GM18498 (cell line): ENCODE measurements at regions not wholly inside any gene's neighbourhood (a gene's known extent, or its start where the extent isn't known, plus 50 kb on each side); places are given as distances from the start of the nearest gene placed in this dataset.
"Not testable (repeated sequence)": the region's sequence is repeated elsewhere in the genome, so short reads cannot be mapped to it uniquely, and the experiment has no call there.

ENCODE experiments used
- ATAC-seq: cut with Tn5 transposase; IDR thresholded peaks from one replicate; pipeline ENCODE4 v1.9.1; 2021; ENCODE audit warnings: mild to moderate bottlenecking, moderate library complexity; ENCODE audit not compliant: unreplicated experiment

- no peak for ATAC-seq
Observed at GRCh38 chr21:22363504-22363903, 1365.3 kb downstream of the NCAM2 start.

- ATAC-seq, result no peak
Observed at GRCh38 chr21:22364163-22364562, 1366.0 kb downstream of the NCAM2 start.

GRCh38 chr21:22374218-22374969 is 1376.2 kb downstream of the NCAM2 start:
- no peak for ATAC-seq

- ATAC-seq, result not testable (repeated sequence)
Observed at GRCh38 chr21:22377795-22378194, 1379.6 kb downstream of the NCAM2 start.

GRCh38 chr21:22393324-22393723 is 1395.1 kb downstream of the NCAM2 start:
- ATAC-seq, result no peak

GRCh38 chr21:22395965-22396364 is 1397.8 kb downstream of the NCAM2 start:
- ATAC-seq, result no peak

- no peak for ATAC-seq
Observed at GRCh38 chr21:22399681-22400514, 1401.7 kb downstream of the NCAM2 start.

GRCh38 chr21:22409571-22409970 is 1411.4 kb downstream of the NCAM2 start:
- ATAC-seq, result no peak

GRCh38 chr21:22416555-22416954 is 1418.3 kb downstream of the NCAM2 start:
- ATAC-seq, result no peak

GRCh38 chr21:22421416-22422180 is 1423.4 kb downstream of the NCAM2 start:
- no peak for ATAC-seq

- ATAC-seq, result no peak
Observed at GRCh38 chr21:22438428-22439086, 1440.3 kb downstream of the NCAM2 start.

- no peak for ATAC-seq
Observed at GRCh38 chr21:22444990-22445389, 1446.8 kb downstream of the NCAM2 start.

GRCh38 chr21:22450507-22450906 is 1452.3 kb downstream of the NCAM2 start:
- ATAC-seq, result no peak

GRCh38 chr21:22456241-22456640 is 1458.0 kb downstream of the NCAM2 start:
- ATAC-seq, result no peak

- ATAC-seq, result no peak
Observed at GRCh38 chr21:22468893-22469292, 1470.7 kb downstream of the NCAM2 start.

GRCh38 chr21:22474403-22474802 is 1476.2 kb downstream of the NCAM2 start:
- no peak for ATAC-seq

GRCh38 chr21:22476214-22476613 is 1478.0 kb downstream of the NCAM2 start:
- ATAC-seq, result no peak

- no peak for ATAC-seq
Observed at GRCh38 chr21:22476726-22477646, 1478.8 kb downstream of the NCAM2 start.

- ATAC-seq, result no peak
Observed at GRCh38 chr21:22490049-22490448, 1491.8 kb downstream of the NCAM2 start.

- no peak for ATAC-seq
Observed at GRCh38 chr21:22516230-22516629, 1518.0 kb downstream of the NCAM2 start.
